Endothelial cell of umbilical vein (primary cell): ENCODE measurements at regions not wholly inside any gene's neighbourhood (a gene's known extent, or its start where the extent isn't known, plus 50 kb on each side); places are given as distances from the start of the nearest gene placed in this dataset.
A peak's percentile ranks its signal among the peaks of the same experiment; 100 is the strongest.

Source experiments
- BruUV-seq: library from RNA; stranded (reverse); fragments of 400-500 nt; replicated peaks from 2 replicates; lab custom pipeline; 2021; lab: Mats Ljungman, UMichigan
- CTCF ChIA-PET: fragments of 300-600, 350-600 bp; sonication (Branson Sonifier 250); formaldehyde crosslinking; loops from one replicate; lab custom pipeline; 2021; ENCODE audit warnings: antibody characterized with exemption, inconsistent platforms; lab: Charles Lee
- POLR2A ChIA-PET: fragments of 300-600, 350-600 bp; sonication (Branson Sonifier 250); formaldehyde crosslinking; loops from one replicate; lab custom pipeline; 2021; ENCODE audit warnings: antibody characterized with exemption, inconsistent platforms; lab: Charles Lee
- DNase-seq: peaks from one replicate; pipeline ENCODE4 v3.0.0-alpha.2; 2011; ENCODE audit warnings: low read depth, low spot score
- FAIRE-seq: peaks from 2 replicates; lab custom pipeline; 2011; peaks lifted over from hg19 to GRCh38; lab: Jason Lieb, UNC
- H2AFZ ChIP-seq: 2 replicates; pipeline ENCODE4 v1.6.0; 2012; ENCODE audit warnings: low read depth, low read length, control low read depth, inconsistent platforms
- H3K27ac ChIP-seq: 2 replicates; pipeline ENCODE4 v1.5.1; 2011; ENCODE audit warnings: low read depth, mild to moderate bottlenecking, control low read depth, low read length, moderate library complexity; ENCODE audit not compliant: insufficient read depth
- H3K27me3 ChIP-seq, 2 experiments: 2 replicates each; pipeline versions ENCODE4 v1.6.0 to v1.6.1; 2011; ENCODE audit warnings: low read length in 2 of 2, mixed read lengths in 1 of 2; ENCODE audit not compliant: control insufficient read depth in 2 of 2, insufficient read depth in 2 of 2
- H3K36me3 ChIP-seq, 2 experiments: 2 replicates in 1 of 2; 3 replicates in 1 of 2; pipeline ENCODE4 v1.5.1; 2011; ENCODE audit warnings: low read length in 2 of 2, mild to moderate bottlenecking in 1 of 2, moderate library complexity in 1 of 2; ENCODE audit not compliant: control insufficient read depth in 2 of 2, insufficient read depth in 2 of 2; ENCODE audit errors: extremely low read depth in 1 of 2
- H3K4me1 ChIP-seq: 3 replicates; pipeline ENCODE4 v1.5.1; 2011; ENCODE audit warnings: mild to moderate bottlenecking, low read length; ENCODE audit not compliant: control insufficient read depth, insufficient read depth; ENCODE audit errors: extremely low read depth
- H3K4me2 ChIP-seq: 2 replicates; pipeline ENCODE4 v1.6.1; 2011; ENCODE audit warnings: low read length, control low read depth, mixed read lengths; ENCODE audit not compliant: insufficient read depth
- H3K4me3 ChIP-seq, 3 experiments: fragments of 200-600 bp in 1 of 3; sonication (generic), shearing (Covaris generic) in 1 of 3; replicated peaks in 1 of 3; 2 replicates each; pipeline ENCODE4 v1.5.1; 2011 to 2016; ENCODE audit warnings: control low read depth in 3 of 3, low read length in 3 of 3, mild to moderate bottlenecking in 2 of 3, inconsistent platforms in 1 of 3, low read depth in 1 of 3, moderate library complexity in 1 of 3; ENCODE audit not compliant: insufficient read depth in 1 of 3
- H3K79me2 ChIP-seq: 2 replicates; pipeline ENCODE4 v1.6.0; 2012; ENCODE audit warnings: low read length, inconsistent platforms; ENCODE audit not compliant: control insufficient read depth, insufficient read depth
- H3K9ac ChIP-seq: replicated peaks from 2 replicates; pipeline ENCODE3; 2011; ENCODE audit warnings: low read length, control low read depth; ENCODE audit not compliant: insufficient read depth; ENCODE audit errors: extremely low read depth
- H3K9me1 ChIP-seq: replicated peaks from 3 replicates; pipeline ENCODE4 v1.6.0; 2011; ENCODE audit warnings: mild to moderate bottlenecking, low read length; ENCODE audit not compliant: control insufficient read depth, insufficient read depth; ENCODE audit errors: extremely low read depth
- H3K9me3 ChIP-seq: replicated peaks from 2 replicates; pipeline ENCODE4 v1.5.1; 2012; ENCODE audit warnings: low read length, inconsistent platforms; ENCODE audit not compliant: control insufficient read depth, insufficient read depth
- H4K20me1 ChIP-seq: replicated peaks from 2 replicates; pipeline ENCODE3; 2011; ENCODE audit warnings: mild to moderate bottlenecking, low read length; ENCODE audit not compliant: control insufficient read depth, insufficient read depth; ENCODE audit errors: extremely low read depth
- CTCF ChIP-seq, 2 donors: IDR thresholded peaks; 1 replicate in 1 of 2; 2 replicates in 1 of 2; pipeline ENCODE4 v1.5.1; 2011; ENCODE audit warnings: low read length in 2 of 2, mild to moderate bottlenecking in 2 of 2, moderate library complexity in 2 of 2, control low read depth in 1 of 2, inconsistent platforms in 1 of 2, low read depth in 1 of 2; ENCODE audit not compliant: insufficient read depth in 1 of 2; ENCODE audit errors: extremely low read depth in 1 of 2
- EZH2 ChIP-seq: IDR thresholded peaks from 2 replicates; pipeline ENCODE4 v1.6.1; 2012; ENCODE audit warnings: borderline replicate concordance, low read depth, mild to moderate bottlenecking, moderate library complexity, low read length, inconsistent platforms; ENCODE audit not compliant: severe bottlenecking
- FOS ChIP-seq: IDR thresholded peaks from 2 replicates; pipeline ENCODE4 v1.6.1; 2011; ENCODE audit warnings: mild to moderate bottlenecking, low read length, moderate library complexity, borderline replicate concordance; ENCODE audit not compliant: insufficient read depth
- GATA2 ChIP-seq: IDR thresholded peaks from 2 replicates; pipeline ENCODE4 v1.7.0; 2011; ENCODE audit warnings: low read depth, mild to moderate bottlenecking, moderate library complexity, mixed read lengths, low read length; ENCODE audit not compliant: insufficient read length, insufficient read depth
- JUN ChIP-seq: IDR thresholded peaks from 2 replicates; pipeline ENCODE4 v1.6.1; 2011; ENCODE audit warnings: borderline replicate concordance, low read depth; ENCODE audit not compliant: insufficient read length, insufficient read depth
- MAX ChIP-seq: IDR thresholded peaks from 2 replicates; pipeline ENCODE4 v1.6.1; 2011; ENCODE audit not compliant: insufficient read depth, insufficient read length
- MYC ChIP-seq: IDR thresholded peaks from one replicate; pipeline ENCODE4 v1.6.1; 2011; ENCODE audit warnings: mild to moderate bottlenecking, low read depth, low read length
- POLR2A ChIP-seq: IDR thresholded peaks from 2 replicates; pipeline ENCODE4 v1.6.1; 2012; ENCODE audit warnings: low read depth, mild to moderate bottlenecking, control low read depth, low read length
- POLR2AphosphoS5 ChIP-seq: IDR thresholded peaks from 2 replicates; pipeline ENCODE4 v1.6.1; 2012; ENCODE audit warnings: low read depth, mild to moderate bottlenecking, control low read depth, low read length, moderate library complexity; ENCODE audit not compliant: insufficient read depth
- dilution Hi-C: fragments of 300-500 bp; cut with MboI; formaldehyde crosslinking; loops from one replicate; pipeline ENCODE4 v1.15.0; 2019; ENCODE audit warnings: low sequenced_read_pairs; ENCODE audit not compliant: extremely low pct_ligation_motif_present
- intact Hi-C: fragments of 100-400 bp; cut with micrococcal nuclease; formaldehyde crosslinking; loops from one replicate; pipeline ENCODE4 v1.10.0; 2022

- Histone ChIP-seq H3K27me3 (no peaks in the 10 kb centered on the region), H3K79me2 (no peaks in the 10 kb centered on the region), H4K20me1 (no peaks in the 10 kb centered on the region), H3K27ac (no peak overlapping the region), H3K9me3 (no peaks in the 10 kb centered on the region), H3K4me3 (no peak overlapping the region), H3K9me1 (no peaks in the 10 kb centered on the region), H3K9ac (no peak overlapping the region), H3K4me2 (no peak overlapping the region), H2AFZ (peak overlapping the region; percentile 34), H3K36me3 (no peaks in the 10 kb centered on the region), H3K4me1 (peaks cover 21% of the 10 kb centered on the region)
- BruUV-seq: no TSS peak
- ChIA-PET POLR2A (no interaction called here), CTCF (no interaction called here)
- TF ChIP-seq MYC: no peak
- no peak for TF ChIP-seq GATA2
- no peak for TF ChIP-seq POLR2AphosphoS5
- no peak for TF ChIP-seq MAX
- no peak for TF ChIP-seq EZH2
- no peak for TF ChIP-seq JUN
- TF ChIP-seq POLR2A: no peak
- no peak for TF ChIP-seq CTCF (IDR thresholded peaks at IDR 0.05; ENCODE audit: extremely low read depth in 1 of 2, insufficient read depth in 1 of 2, low read depth in 1 of 2, low read length in 2 of 2)
- no peak for TF ChIP-seq FOS
- intact Hi-C loops: no loop called here
- no peak for DNase-seq
- dilution Hi-C loops: no loop called here
- no peak for FAIRE-seq
Measured at GRCh38 chr1:232705815-232706575, 76.1 kb upstream of the SIPA1L2 start.
